ENCODE measurements at regions not wholly inside any gene's neighbourhood (a gene's known extent, or its start where the extent isn't known, plus 50 kb on each side); places are given as distances from the start of the nearest gene placed in this dataset.

DNA sequence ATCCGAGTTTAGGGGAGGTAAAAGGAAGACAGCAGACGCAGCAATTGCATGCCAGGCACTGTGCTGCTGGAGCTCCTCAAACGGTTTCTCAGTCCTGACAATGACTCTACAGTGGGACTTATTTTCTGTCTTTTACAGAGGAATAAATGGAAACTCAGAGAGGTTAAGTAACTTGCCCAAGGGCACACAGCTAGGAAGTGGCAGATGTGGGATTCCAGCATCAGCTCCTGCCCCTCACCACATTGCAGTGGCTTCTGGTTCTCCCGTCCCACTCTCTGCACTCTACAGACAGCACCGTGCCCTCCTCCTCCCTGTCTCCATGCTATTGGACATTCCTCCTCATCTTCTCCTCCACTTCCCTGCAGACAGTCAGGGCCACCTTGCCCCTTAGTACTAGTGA is 74.2 kb upstream of the KSR1 start:
- Histone ChIP-seq H3K4me3 (ENCODE audit: low read depth, low read length) (no peak overlapping the region), H3K4me1 (ENCODE audit: control insufficient read depth, insufficient read depth, low read length) (no peaks in the 10 kb centered on the region), H3K9me3 (ENCODE audit: control insufficient read depth, insufficient read depth, low read depth, low read length) (no peaks in the 10 kb centered on the region), H3K27ac (ENCODE audit: extremely low read depth, low read depth, low read length) (no peak overlapping the region), H3K36me3 (ENCODE audit: control insufficient read depth in 2 of 2, insufficient read depth in 1 of 2, low read length in 2 of 2) (no peaks in the 10 kb centered on the region)
- TF ChIP-seq ZNF423 (tag by site-specific recombination; IDR thresholded peaks at IDR 0.05) = no peak
- TF ChIP-seq SP3 (tag by site-specific recombination; IDR thresholded peaks at IDR 0.05) = no peak
- TF ChIP-seq, protein P1, sequence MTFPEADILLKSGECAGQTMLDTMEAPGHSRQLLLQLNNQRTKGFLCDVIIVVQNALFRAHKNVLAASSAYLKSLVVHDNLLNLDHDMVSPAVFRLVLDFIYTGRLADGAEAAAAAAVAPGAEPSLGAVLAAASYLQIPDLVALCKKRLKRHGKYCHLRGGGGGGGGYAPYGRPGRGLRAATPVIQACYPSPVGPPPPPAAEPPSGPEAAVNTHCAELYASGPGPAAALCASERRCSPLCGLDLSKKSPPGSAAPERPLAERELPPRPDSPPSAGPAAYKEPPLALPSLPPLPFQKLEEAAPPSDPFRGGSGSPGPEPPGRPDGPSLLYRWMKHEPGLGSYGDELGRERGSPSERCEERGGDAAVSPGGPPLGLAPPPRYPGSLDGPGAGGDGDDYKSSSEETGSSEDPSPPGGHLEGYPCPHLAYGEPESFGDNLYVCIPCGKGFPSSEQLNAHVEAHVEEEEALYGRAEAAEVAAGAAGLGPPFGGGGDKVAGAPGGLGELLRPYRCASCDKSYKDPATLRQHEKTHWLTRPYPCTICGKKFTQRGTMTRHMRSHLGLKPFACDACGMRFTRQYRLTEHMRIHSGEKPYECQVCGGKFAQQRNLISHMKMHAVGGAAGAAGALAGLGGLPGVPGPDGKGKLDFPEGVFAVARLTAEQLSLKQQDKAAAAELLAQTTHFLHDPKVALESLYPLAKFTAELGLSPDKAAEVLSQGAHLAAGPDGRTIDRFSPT (tag by site-specific recombination; IDR thresholded peaks at IDR 0.05) = no peak
- no peak for TF ChIP-seq ZNF792 (tag by site-specific recombination; IDR thresholded peaks at IDR 0.05)
- TF ChIP-seq ZNF768 (tag by site-specific recombination; IDR thresholded peaks at IDR 0.05) = no peak
- no peak for TF ChIP-seq ZNF10 (tag by site-specific recombination; IDR thresholded peaks at IDR 0.05)
- TF ChIP-seq, protein P2, sequence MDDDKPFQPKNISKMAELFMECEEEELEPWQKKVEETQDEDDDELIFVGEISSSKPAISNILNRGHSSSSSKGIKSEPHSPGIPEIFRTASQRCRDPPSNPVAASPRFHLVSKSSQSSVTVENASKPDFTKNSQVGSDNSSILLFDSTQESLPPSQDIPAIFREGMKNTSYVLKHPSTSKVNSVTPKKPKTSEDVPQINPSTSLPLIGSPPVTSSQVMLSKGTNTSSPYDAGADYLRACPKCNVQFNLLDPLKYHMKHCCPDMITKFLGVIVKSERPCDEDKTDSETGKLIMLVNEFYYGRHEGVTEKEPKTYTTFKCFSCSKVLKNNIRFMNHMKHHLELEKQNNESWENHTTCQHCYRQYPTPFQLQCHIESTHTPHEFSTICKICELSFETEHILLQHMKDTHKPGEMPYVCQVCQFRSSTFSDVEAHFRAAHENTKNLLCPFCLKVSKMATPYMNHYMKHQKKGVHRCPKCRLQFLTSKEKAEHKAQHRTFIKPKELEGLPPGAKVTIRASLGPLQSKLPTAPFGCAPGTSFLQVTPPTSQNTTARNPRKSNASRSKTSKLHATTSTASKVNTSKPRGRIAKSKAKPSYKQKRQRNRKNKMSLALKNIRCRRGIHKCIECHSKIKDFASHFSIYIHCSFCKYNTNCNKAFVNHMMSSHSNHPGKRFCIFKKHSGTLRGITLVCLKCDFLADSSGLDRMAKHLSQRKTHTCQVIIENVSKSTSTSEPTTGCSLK (tag by site-specific recombination; IDR thresholded peaks at IDR 0.05) = no peak
- ChIA-PET POLR2A (no interaction called here), CTCF (interaction anchor here (0.6 to 5.5 kb wide), 17 partner anchors 8 to 268 kb away, joined by 3 to 31 read pairs (median 4); partner anchors contain the start of gene KSR1)

DNA sequence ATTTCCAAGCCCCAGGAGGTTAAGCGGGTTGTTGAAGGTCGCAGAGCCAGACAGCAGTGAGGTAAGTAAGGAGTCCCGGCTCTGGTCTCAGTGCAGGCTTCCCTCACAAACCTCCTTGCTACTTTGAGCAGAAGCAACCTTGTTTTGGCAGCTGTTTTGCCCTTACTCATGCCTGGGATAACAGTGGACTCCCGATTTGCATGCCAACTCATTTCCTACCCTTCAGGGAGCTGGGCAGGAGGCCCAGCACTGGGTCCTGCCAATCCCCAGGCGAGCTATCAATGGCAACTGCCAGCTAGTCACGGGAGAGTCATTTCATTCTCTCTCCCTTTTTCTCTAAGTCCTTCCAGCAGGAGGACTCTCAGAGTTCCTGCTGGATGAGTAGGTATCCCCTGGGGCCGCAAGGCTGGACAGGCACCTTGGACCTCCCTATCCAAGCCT is 72.0 kb upstream of the KSR1 start:
- POLR2A ChIA-PET = no interaction called here
- Histone ChIP-seq H3K9me3 (ENCODE audit: control insufficient read depth, insufficient read depth, low read depth, low read length) (no peaks in the 10 kb centered on the region), H3K4me1 (ENCODE audit: control insufficient read depth, insufficient read depth, low read length) (no peaks in the 10 kb centered on the region), H3K36me3 (ENCODE audit: control insufficient read depth in 2 of 2, insufficient read depth in 1 of 2, low read length in 2 of 2) (no peaks in the 10 kb centered on the region), H3K27ac (ENCODE audit: extremely low read depth, low read depth, low read length) (no peak overlapping the region), H3K4me3 (ENCODE audit: low read depth, low read length) (no peak overlapping the region)
- CTCF ChIA-PET = interaction anchor here (1.0 to 5.5 kb wide), 4 partner anchors 216 to 266 kb away, joined by 3 to 31 read pairs (median 4); no protein-coding TSS in a partner anchor
- TF ChIP-seq SP3 (tag by site-specific recombination; IDR thresholded peaks at IDR 0.05) (no peak), YY2 (tag by site-specific recombination; IDR thresholded peaks at IDR 0.05) (no peak), ZNF677 (tag by site-specific recombination; IDR thresholded peaks at IDR 0.05) (no peak), SALL2 (tag by site-specific recombination; IDR thresholded peaks at IDR 0.05; ENCODE audit: borderline replicate concordance) (no peak), KLF16 (tag by site-specific recombination; IDR thresholded peaks at IDR 0.05) (no peak), ZNF274 (IDR thresholded peaks at IDR 0.05; ENCODE audit: low read length) (no peak), ZNF274 (tag by site-specific recombination; IDR thresholded peaks at IDR 0.05; ENCODE audit: borderline replicate concordance) (no peak), ZBTB17 (tag by site-specific recombination; IDR thresholded peaks at IDR 0.05) (no peak), HOXA7 (CRISPR knock-in tag; IDR thresholded peaks at IDR 0.05; ENCODE audit: borderline replicate concordance) (no peak), ZFP41 (tag by site-specific recombination; IDR thresholded peaks at IDR 0.05; ENCODE audit: borderline replicate concordance) (no peak)
- TF ChIP-seq, protein P3, sequence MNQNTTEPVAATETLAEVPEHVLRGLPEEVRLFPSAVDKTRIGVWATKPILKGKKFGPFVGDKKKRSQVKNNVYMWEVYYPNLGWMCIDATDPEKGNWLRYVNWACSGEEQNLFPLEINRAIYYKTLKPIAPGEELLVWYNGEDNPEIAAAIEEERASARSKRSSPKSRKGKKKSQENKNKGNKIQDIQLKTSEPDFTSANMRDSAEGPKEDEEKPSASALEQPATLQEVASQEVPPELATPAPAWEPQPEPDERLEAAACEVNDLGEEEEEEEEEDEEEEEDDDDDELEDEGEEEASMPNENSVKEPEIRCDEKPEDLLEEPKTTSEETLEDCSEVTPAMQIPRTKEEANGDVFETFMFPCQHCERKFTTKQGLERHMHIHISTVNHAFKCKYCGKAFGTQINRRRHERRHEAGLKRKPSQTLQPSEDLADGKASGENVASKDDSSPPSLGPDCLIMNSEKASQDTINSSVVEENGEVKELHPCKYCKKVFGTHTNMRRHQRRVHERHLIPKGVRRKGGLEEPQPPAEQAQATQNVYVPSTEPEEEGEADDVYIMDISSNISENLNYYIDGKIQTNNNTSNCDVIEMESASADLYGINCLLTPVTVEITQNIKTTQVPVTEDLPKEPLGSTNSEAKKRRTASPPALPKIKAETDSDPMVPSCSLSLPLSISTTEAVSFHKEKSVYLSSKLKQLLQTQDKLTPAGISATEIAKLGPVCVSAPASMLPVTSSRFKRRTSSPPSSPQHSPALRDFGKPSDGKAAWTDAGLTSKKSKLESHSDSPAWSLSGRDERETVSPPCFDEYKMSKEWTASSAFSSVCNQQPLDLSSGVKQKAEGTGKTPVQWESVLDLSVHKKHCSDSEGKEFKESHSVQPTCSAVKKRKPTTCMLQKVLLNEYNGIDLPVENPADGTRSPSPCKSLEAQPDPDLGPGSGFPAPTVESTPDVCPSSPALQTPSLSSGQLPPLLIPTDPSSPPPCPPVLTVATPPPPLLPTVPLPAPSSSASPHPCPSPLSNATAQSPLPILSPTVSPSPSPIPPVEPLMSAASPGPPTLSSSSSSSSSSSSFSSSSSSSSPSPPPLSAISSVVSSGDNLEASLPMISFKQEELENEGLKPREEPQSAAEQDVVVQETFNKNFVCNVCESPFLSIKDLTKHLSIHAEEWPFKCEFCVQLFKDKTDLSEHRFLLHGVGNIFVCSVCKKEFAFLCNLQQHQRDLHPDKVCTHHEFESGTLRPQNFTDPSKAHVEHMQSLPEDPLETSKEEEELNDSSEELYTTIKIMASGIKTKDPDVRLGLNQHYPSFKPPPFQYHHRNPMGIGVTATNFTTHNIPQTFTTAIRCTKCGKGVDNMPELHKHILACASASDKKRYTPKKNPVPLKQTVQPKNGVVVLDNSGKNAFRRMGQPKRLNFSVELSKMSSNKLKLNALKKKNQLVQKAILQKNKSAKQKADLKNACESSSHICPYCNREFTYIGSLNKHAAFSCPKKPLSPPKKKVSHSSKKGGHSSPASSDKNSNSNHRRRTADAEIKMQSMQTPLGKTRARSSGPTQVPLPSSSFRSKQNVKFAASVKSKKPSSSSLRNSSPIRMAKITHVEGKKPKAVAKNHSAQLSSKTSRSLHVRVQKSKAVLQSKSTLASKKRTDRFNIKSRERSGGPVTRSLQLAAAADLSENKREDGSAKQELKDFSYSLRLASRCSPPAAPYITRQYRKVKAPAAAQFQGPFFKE (tag by site-specific recombination; IDR thresholded peaks at IDR 0.05; ENCODE audit: borderline replicate concordance) = no peak
- TF ChIP-seq, protein P4, sequence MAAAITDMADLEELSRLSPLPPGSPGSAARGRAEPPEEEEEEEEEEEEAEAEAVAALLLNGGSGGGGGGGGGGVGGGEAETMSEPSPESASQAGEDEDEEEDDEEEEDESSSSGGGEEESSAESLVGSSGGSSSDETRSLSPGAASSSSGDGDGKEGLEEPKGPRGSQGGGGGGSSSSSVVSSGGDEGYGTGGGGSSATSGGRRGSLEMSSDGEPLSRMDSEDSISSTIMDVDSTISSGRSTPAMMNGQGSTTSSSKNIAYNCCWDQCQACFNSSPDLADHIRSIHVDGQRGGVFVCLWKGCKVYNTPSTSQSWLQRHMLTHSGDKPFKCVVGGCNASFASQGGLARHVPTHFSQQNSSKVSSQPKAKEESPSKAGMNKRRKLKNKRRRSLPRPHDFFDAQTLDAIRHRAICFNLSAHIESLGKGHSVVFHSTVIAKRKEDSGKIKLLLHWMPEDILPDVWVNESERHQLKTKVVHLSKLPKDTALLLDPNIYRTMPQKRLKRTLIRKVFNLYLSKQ (tag by site-specific recombination; IDR thresholded peaks at IDR 0.05; ENCODE audit: borderline replicate concordance) = no peak
